Osteoblast (primary cell): ENCODE measurements at regions not wholly inside any gene's neighbourhood (a gene's known extent, or its start where the extent isn't known, plus 50 kb on each side); places are given as distances from the start of the nearest gene placed in this dataset.

ENCODE experiments used
- DNase-seq: peaks from one replicate; pipeline ENCODE4 v3.0.0; 2011; ENCODE audit warnings: low spot score, mixed read lengths; ENCODE audit not compliant: insufficient read length; ENCODE audit errors: missing footprints
- H2AFZ ChIP-seq: 2 replicates; pipeline ENCODE4 v1.6.0; 2011; ENCODE audit warnings: mild to moderate bottlenecking, low read length
- H3K27ac ChIP-seq: 2 replicates; pipeline ENCODE4 v1.5.1; 2011; ENCODE audit warnings: mild to moderate bottlenecking, low read depth, low read length, moderate library complexity
- H3K27me3 ChIP-seq: 2 replicates; pipeline ENCODE4 v1.6.0; 2012; ENCODE audit warnings: mild to moderate bottlenecking, control low read depth, inconsistent platforms, low read length, moderate library complexity; ENCODE audit not compliant: insufficient read depth
- H3K36me3 ChIP-seq: 2 replicates; pipeline ENCODE4 v1.5.1; 2011; ENCODE audit warnings: mild to moderate bottlenecking, low read length, control low read depth, moderate library complexity; ENCODE audit not compliant: insufficient read depth
- H3K4me1 ChIP-seq: 2 replicates; pipeline ENCODE4 v1.5.1; 2011; ENCODE audit warnings: mild to moderate bottlenecking, low read length, control low read depth, moderate library complexity; ENCODE audit not compliant: insufficient read depth
- H3K4me2 ChIP-seq: 2 replicates; pipeline ENCODE4 v1.6.0; 2011; ENCODE audit warnings: mild to moderate bottlenecking, low read length; ENCODE audit not compliant: insufficient read depth
- H3K4me3 ChIP-seq: fragments of 200-600 bp; sonication (generic); 3 replicates; pipeline ENCODE4 v1.5.1; 2012; ENCODE audit warnings: mild to moderate bottlenecking, low read length, inconsistent platforms; ENCODE audit not compliant: insufficient read depth
- H3K79me2 ChIP-seq: 2 replicates; pipeline ENCODE4 v1.6.0; 2012; ENCODE audit warnings: mild to moderate bottlenecking, low read length, control low read depth, inconsistent platforms; ENCODE audit not compliant: insufficient read depth
- H3K9me3 ChIP-seq: 2 replicates; pipeline ENCODE4 v1.5.1; 2011; ENCODE audit warnings: low read depth, low read length, control low read depth
- H4K20me1 ChIP-seq: 2 replicates; pipeline ENCODE4 v1.6.0; 2012; ENCODE audit warnings: mild to moderate bottlenecking, low read length, control low read depth; ENCODE audit not compliant: insufficient read depth
- TF ChIP-seq, protein P1 (sequence below): IDR thresholded peaks from 2 replicates; pipeline ENCODE4 v1.5.1; 2011; ENCODE audit warnings: mild to moderate bottlenecking, low read depth, low read length, moderate library complexity; ENCODE audit errors: extremely low read depth

DNA sequence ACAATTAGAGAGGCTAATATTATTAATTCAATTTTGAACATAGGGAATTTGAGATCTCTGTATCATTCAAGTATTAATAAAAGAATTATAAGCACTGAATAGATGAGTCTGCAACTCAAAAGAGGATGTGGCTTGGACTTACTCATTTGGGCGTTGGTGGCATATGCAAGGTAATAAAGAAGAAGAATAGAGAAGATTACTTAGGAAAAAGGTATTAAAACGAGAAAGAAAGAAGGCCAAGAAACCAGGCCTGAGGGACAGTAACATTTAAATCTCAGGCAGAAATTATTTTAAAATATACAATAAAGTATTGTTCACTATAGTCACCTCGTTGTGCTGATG is 383.0 kb upstream of the INTU start:
- no peaks in the 10 kb centered on the region for H3K79me2 ChIP-seq
- no peaks in the 10 kb centered on the region for H3K9me3 ChIP-seq
- no peak overlapping the region for H3K27ac ChIP-seq
- no peak overlapping the region for H3K4me3 ChIP-seq
- TF ChIP-seq, protein P1, sequence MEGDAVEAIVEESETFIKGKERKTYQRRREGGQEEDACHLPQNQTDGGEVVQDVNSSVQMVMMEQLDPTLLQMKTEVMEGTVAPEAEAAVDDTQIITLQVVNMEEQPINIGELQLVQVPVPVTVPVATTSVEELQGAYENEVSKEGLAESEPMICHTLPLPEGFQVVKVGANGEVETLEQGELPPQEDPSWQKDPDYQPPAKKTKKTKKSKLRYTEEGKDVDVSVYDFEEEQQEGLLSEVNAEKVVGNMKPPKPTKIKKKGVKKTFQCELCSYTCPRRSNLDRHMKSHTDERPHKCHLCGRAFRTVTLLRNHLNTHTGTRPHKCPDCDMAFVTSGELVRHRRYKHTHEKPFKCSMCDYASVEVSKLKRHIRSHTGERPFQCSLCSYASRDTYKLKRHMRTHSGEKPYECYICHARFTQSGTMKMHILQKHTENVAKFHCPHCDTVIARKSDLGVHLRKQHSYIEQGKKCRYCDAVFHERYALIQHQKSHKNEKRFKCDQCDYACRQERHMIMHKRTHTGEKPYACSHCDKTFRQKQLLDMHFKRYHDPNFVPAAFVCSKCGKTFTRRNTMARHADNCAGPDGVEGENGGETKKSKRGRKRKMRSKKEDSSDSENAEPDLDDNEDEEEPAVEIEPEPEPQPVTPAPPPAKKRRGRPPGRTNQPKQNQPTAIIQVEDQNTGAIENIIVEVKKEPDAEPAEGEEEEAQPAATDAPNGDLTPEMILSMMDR = no peak
- DNase-seq = no peak
- H3K4me1 ChIP-seq = peaks cover 4% of the 10 kb centered on the region
- no peak overlapping the region for H3K4me2 ChIP-seq
- H4K20me1 ChIP-seq = no peaks in the 10 kb centered on the region
- H3K36me3 ChIP-seq = no peaks in the 10 kb centered on the region
- H2AFZ ChIP-seq = no peak overlapping the region
- no peaks in the 10 kb centered on the region for H3K27me3 ChIP-seq

DNA sequence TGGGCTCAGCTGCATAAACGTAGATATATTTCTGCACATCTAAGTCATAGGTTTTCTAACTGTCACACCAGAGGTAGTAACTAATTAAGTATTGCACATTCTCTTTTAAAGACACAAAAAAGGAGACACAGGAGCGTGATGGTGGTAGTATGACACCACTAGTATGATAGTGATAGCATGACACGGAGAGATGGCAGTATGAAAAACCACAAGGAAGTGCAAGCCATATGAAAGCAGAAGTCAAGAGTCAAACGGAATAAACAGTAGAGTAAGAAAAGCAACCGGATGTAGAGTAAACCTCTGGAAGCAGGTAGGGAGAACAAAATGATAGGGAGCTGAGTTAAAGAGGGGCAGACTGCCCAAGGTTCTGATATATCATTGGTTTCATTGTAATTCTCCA is 382.2 kb upstream of the INTU start:
- no peaks in the 10 kb centered on the region for H4K20me1 ChIP-seq
- H2AFZ ChIP-seq = no peak overlapping the region
- H3K4me3 ChIP-seq = no peak overlapping the region
- H3K27ac ChIP-seq = no peak overlapping the region
- H3K36me3 ChIP-seq = no peaks in the 10 kb centered on the region
- TF ChIP-seq, protein P1 = no peak
- no peak for DNase-seq
- H3K79me2 ChIP-seq = no peaks in the 10 kb centered on the region
- no peak overlapping the region for H3K4me2 ChIP-seq
- no peaks in the 10 kb centered on the region for H3K27me3 ChIP-seq
- H3K9me3 ChIP-seq = no peaks in the 10 kb centered on the region
- peaks cover 4% of the 10 kb centered on the region for H3K4me1 ChIP-seq

DNA sequence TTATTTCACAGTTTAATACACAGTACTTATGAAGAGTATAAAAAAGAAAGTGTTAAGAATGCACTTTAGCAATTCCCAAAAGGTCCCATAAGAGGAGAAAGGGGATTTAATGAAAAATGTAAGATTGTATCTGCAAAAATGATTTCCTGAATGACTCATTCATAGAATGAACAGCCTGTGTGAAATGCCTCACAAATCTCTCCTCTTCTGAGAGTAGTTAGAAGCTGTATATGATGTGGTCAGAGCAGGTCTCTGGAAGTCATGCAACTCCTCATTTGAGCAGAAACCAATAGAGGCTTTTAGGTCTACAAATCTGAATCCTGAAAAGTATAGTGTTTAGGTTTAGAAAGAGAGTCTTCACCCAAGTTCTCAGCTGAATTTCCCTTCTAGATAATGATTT is 381.3 kb upstream of the INTU start:
- Histone ChIP-seq H3K27me3 (no peaks in the 10 kb centered on the region), H3K27ac (no peak overlapping the region), H3K4me2 (no peak overlapping the region), H3K79me2 (no peaks in the 10 kb centered on the region), H3K9me3 (no peaks in the 10 kb centered on the region), H3K36me3 (no peaks in the 10 kb centered on the region), H3K4me3 (no peak overlapping the region), H2AFZ (no peak overlapping the region), H3K4me1 (peaks cover 4% of the 10 kb centered on the region), H4K20me1 (no peaks in the 10 kb centered on the region)
- DNase-seq = no peak
- TF ChIP-seq, protein P1 = no peak

DNA sequence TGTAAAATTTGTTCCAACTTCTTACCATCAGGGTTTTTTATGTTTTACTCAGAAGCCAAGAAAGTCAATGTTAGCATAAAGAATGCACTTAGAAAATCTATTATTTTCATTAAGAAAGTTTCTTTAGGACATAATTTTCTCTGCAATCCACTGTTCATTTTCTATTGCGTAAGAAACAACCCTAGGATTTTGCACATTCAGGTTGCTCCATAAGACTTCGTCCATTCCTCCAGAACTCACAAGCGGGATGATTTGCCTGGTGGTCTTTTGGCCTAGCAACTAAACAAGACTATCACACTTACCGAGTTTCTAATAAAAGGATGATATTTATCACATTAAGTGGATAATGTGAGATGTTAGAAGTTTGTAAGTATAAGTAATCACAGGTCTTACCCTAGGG is 376.3 kb upstream of the INTU start:
- H3K9me3 ChIP-seq = no peaks in the 10 kb centered on the region
- no peaks in the 10 kb centered on the region for H3K27me3 ChIP-seq
- no peak overlapping the region for H3K4me2 ChIP-seq
- TF ChIP-seq, protein P1 = no peak
- no peaks in the 10 kb centered on the region for H3K4me1 ChIP-seq
- H2AFZ ChIP-seq = no peak overlapping the region
- no peaks in the 10 kb centered on the region for H3K79me2 ChIP-seq
- DNase-seq = no peak
- H3K36me3 ChIP-seq = no peaks in the 10 kb centered on the region
- no peak overlapping the region for H3K27ac ChIP-seq
- no peak overlapping the region for H3K4me3 ChIP-seq
- H4K20me1 ChIP-seq = no peaks in the 10 kb centered on the region
